ENCODE measurements at regions not wholly inside any gene's neighbourhood (a gene's known extent, or its start where the extent isn't known, plus 50 kb on each side); places are given as distances from the start of the nearest gene placed in this dataset.
"Not testable (repeated sequence)": the region's sequence is repeated elsewhere in the genome, so short reads cannot be mapped to it uniquely, and the experiment has no call there.

DNA sequence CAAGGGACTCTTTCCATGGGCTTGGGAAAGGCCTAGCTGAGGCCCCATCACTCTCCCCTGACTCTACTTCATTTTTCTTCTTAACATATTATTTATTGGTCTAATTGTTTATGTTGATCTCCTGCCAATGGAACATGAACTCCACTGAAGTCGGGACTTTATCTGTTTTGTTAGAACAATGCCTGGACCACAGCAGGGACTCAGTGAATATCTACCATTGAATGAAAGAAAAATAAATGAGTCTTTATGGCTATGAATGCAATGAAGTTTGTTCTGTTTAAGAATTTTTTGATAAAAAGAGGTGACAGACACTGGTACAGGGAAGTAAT is 112.3 kb downstream of the ADAMTS15 start:
- no peak overlapping the region for H3K4me3 ChIP-seq (ENCODE audit: low read depth, low read length)
- TF ChIP-seq, protein P1, sequence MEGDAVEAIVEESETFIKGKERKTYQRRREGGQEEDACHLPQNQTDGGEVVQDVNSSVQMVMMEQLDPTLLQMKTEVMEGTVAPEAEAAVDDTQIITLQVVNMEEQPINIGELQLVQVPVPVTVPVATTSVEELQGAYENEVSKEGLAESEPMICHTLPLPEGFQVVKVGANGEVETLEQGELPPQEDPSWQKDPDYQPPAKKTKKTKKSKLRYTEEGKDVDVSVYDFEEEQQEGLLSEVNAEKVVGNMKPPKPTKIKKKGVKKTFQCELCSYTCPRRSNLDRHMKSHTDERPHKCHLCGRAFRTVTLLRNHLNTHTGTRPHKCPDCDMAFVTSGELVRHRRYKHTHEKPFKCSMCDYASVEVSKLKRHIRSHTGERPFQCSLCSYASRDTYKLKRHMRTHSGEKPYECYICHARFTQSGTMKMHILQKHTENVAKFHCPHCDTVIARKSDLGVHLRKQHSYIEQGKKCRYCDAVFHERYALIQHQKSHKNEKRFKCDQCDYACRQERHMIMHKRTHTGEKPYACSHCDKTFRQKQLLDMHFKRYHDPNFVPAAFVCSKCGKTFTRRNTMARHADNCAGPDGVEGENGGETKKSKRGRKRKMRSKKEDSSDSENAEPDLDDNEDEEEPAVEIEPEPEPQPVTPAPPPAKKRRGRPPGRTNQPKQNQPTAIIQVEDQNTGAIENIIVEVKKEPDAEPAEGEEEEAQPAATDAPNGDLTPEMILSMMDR (IDR thresholded peaks at IDR 0.05; ENCODE audit: low read depth, low read length, missing control alignments), result no peak
- no peak for DNase-seq (ENCODE audit: low read depth)

- TF ChIP-seq, protein P1 (IDR thresholded peaks at IDR 0.05; ENCODE audit: low read depth, low read length, missing control alignments), result no peak
- no peak for DNase-seq (ENCODE audit: low read depth)
- H3K4me3 ChIP-seq (ENCODE audit: low read depth, low read length), result no peak overlapping the region
These were observed 113.0 kb downstream of the ADAMTS15 start for GRCh38 chr11:130561441-130561881.

DNA sequence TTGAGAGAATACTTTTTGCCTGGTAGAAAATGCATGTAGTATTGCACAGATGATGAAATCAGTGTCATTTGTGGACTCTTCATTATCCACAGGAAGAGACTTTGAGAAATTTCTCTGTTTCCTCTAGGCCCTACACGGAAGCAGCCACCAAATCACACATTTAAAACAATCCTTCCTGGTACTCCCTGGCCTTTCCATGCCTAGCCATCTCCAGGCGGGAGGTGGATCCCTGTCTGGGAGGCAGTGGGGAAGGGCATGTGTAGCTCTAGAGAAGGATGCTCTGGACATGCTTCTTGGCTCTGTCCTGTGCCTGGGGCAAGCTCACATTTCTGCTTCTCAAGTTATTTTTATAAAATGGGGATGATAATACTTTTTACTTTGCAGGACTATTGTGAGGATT is 114.1 kb downstream of the ADAMTS15 start:
- H3K4me3 ChIP-seq (ENCODE audit: low read depth, low read length), result no peak overlapping the region
- DNase-seq (ENCODE audit: low read depth), result no peak
- TF ChIP-seq, protein P1 (IDR thresholded peaks at IDR 0.05; ENCODE audit: low read depth, low read length, missing control alignments), result no peak

- DNase-seq (ENCODE audit: low read depth); H3K4me3 ChIP-seq (ENCODE audit: low read depth, low read length): not testable (repeated sequence)
These were observed 117.9 kb downstream of the ADAMTS15 start for GRCh38 chr11:130566360-130566759.

DNA sequence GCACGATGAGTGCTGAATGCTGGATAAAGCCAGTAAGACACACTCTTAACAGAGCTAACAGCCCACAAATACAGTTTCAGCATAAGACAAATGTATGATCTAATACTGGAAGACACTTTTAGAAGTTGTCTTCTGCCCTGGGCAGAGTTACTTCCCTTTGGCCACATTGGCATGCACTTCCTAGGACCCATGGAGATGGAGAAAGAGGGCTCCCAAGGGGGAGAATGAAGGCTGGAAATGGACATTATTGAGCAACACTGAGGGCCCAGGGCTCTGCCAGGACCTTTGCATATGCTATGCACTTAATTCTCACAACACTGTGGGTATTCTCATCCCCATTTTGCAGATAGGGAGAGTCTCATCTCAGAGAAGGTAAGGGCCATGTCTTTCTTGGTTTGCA is 123.1 kb downstream of the ADAMTS15 start:
- TF ChIP-seq, protein P1 (IDR thresholded peaks at IDR 0.05; ENCODE audit: low read depth, low read length, missing control alignments), result no peak
- H3K4me3 ChIP-seq (ENCODE audit: low read depth, low read length), result no peak overlapping the region
- DNase-seq (ENCODE audit: low read depth), result no peak

DNA sequence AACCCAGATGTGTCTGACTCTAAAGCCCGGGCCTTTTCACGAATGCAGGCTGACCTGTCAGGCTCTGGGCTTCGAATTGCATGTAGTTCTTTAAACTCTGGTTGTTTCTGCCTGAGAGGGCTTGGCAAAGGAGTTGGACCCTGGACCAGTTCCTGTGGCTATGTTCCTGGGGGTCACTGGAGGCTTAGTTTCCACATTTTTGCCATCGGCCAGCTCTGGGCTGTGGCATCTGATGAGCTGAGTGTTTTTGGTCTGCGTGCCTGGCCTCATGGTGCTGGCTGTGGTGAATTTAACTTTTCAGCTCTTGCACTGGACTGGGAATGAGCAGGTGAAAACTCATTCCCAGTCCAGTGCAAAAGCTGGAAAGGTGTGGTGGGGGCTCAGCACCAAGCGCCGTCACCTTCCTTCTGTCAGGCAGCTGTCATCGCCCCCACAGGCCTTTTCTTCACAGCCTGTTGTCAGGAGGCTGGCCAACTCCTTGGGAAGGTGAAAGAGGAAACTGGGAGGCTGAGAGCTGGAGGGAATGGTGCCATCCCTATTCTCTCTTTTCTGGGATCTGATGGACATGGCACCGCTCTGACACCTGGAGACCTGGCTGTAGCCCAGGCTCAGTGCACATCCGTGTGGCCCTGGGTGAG is 123.6 kb downstream of the ADAMTS15 start:
- TF ChIP-seq, protein P1 (IDR thresholded peaks at IDR 0.05; ENCODE audit: low read depth, low read length, missing control alignments), result no peak
- no peak overlapping the region for H3K4me3 ChIP-seq (ENCODE audit: low read depth, low read length)
- no peak for DNase-seq (ENCODE audit: low read depth)

GRCh38 chr11:130573767-130574166 is 125.3 kb downstream of the ADAMTS15 start:
- H3K4me3 ChIP-seq (ENCODE audit: low read depth, low read length), result no peak overlapping the region
- no peak for DNase-seq (ENCODE audit: low read depth)
- TF ChIP-seq, protein P1 (IDR thresholded peaks at IDR 0.05; ENCODE audit: low read depth, low read length, missing control alignments), result no peak

Measured in GM12864 (cell line).